Stimulated activated memory B cell treated with anti-CD40 and anti-IgM and Interleukin-4, amounts not matched to agents 10 μg/mL and 1 μg/mL and 100 μg/mL, for 72 hours (primary cell): ENCODE measurements at regions not wholly inside any gene's neighbourhood (a gene's known extent, or its start where the extent isn't known, plus 50 kb on each side); places are given as distances from the start of the nearest gene placed in this dataset.

Experiments used
- ATAC-seq: fragments of 150-1000 bp; cut with Tn5 transposase; 2 replicates; pipeline ENCODE4 v1.10.0; 2021
- H3K27ac Mint-ChIP-seq: one replicate; pipeline ENCODE4 v1.8.0; 2022; ENCODE audit warnings: mild to moderate bottlenecking, mixed read lengths
- H3K27me3 Mint-ChIP-seq: one replicate; pipeline ENCODE4 v1.8.0; 2022; ENCODE audit warnings: mixed read lengths
- H3K36me3 Mint-ChIP-seq: one replicate; pipeline ENCODE4 v1.8.0; 2022; ENCODE audit warnings: mixed read lengths
- H3K4me1 Mint-ChIP-seq: one replicate; pipeline ENCODE4 v1.8.0; 2022; ENCODE audit warnings: mixed read lengths
- H3K4me3 Mint-ChIP-seq: one replicate; pipeline ENCODE4 v1.8.0; 2022; ENCODE audit warnings: mild to moderate bottlenecking, moderate library complexity, mixed read lengths
- H3K9me3 Mint-ChIP-seq: one replicate; pipeline ENCODE4 v1.8.0; 2022; ENCODE audit warnings: mixed read lengths

- Mint-ChIP-seq H3K36me3 (peaks cover 30% of the 10 kb centered on the region), H3K4me1 (peaks cover 88% of the 10 kb centered on the region), H3K9me3 (no peaks in the 10 kb centered on the region), H3K27ac (no peak overlapping the region), H3K4me3 (no peak overlapping the region), H3K27me3 (no peaks in the 10 kb centered on the region)
- no peak for ATAC-seq
Observed at GRCh38 chr12:124496584-124496983, 70.8 kb downstream of the NCOR2 start.

GRCh38 chr12:124495194-124495983, 72.0 kb downstream of the NCOR2 start:
- peaks cover 30% of the 10 kb centered on the region for H3K36me3 Mint-ChIP-seq
- no peak for ATAC-seq
- peaks cover 92% of the 10 kb centered on the region for H3K4me1 Mint-ChIP-seq
- H3K4me3 Mint-ChIP-seq: no peak overlapping the region
- no peaks in the 10 kb centered on the region for H3K9me3 Mint-ChIP-seq
- H3K27me3 Mint-ChIP-seq: no peaks in the 10 kb centered on the region
- H3K27ac Mint-ChIP-seq: peak overlapping the region; percentile 86

- Mint-ChIP-seq H3K4me1 (peaks cover 90% of the 10 kb centered on the region), H3K4me3 (no peak overlapping the region), H3K27me3 (no peaks in the 10 kb centered on the region), H3K36me3 (peaks cover 28% of the 10 kb centered on the region), H3K27ac (peak overlapping the region; percentile 86), H3K9me3 (no peaks in the 10 kb centered on the region)
- no peak for ATAC-seq
Observed at GRCh38 chr12:124494751-124495129, 72.7 kb downstream of the NCOR2 start.

- ATAC-seq: peak; percentile 97
- Mint-ChIP-seq H3K9me3 (no peaks in the 10 kb centered on the region), H3K36me3 (peaks cover 22% of the 10 kb centered on the region), H3K4me3 (peak overlapping the region; percentile 57), H3K27me3 (no peaks in the 10 kb centered on the region), H3K4me1 (peaks cover 85% of the 10 kb centered on the region), H3K27ac (peak overlapping the region; percentile 86)
Observed at GRCh38 chr12:124493809-124494750, 73.3 kb downstream of the NCOR2 start.

- ATAC-seq: no peak
- Mint-ChIP-seq H3K9me3 (no peaks in the 10 kb centered on the region), H3K4me1 (peaks cover 85% of the 10 kb centered on the region), H3K4me3 (peak overlapping the region; percentile 46), H3K27ac (peak overlapping the region; percentile 86), H3K27me3 (no peaks in the 10 kb centered on the region), H3K36me3 (peaks cover 15% of the 10 kb centered on the region)
Observed at GRCh38 chr12:124492879-124493808, 74.3 kb downstream of the NCOR2 start.

- no peaks in the 10 kb centered on the region for H3K9me3 Mint-ChIP-seq
- no peak overlapping the region for H3K27ac Mint-ChIP-seq
- peaks cover 20% of the 10 kb centered on the region for H3K36me3 Mint-ChIP-seq
- no peaks in the 10 kb centered on the region for H3K27me3 Mint-ChIP-seq
- ATAC-seq: no peak
- no peak overlapping the region for H3K4me3 Mint-ChIP-seq
- H3K4me1 Mint-ChIP-seq: peaks cover 84% of the 10 kb centered on the region
Observed at GRCh38 chr12:124491856-124492420, 75.5 kb downstream of the NCOR2 start.

GRCh38 chr12:124491310-124491709, 76.1 kb downstream of the NCOR2 start:
- Mint-ChIP-seq H3K27ac (no peak overlapping the region), H3K4me1 (peaks cover 80% of the 10 kb centered on the region)

GRCh38 chr12:124490584-124491305, 76.7 kb downstream of the NCOR2 start:
- no peak for ATAC-seq
- Mint-ChIP-seq H3K27me3 (no peaks in the 10 kb centered on the region), H3K27ac (no peak overlapping the region), H3K4me1 (peaks cover 80% of the 10 kb centered on the region), H3K4me3 (no peak overlapping the region), H3K9me3 (no peaks in the 10 kb centered on the region), H3K36me3 (peaks cover 28% of the 10 kb centered on the region)

More at GRCh38 chr12:124491310-124491709, 76.1 kb downstream of the NCOR2 start:
- H3K27me3 Mint-ChIP-seq: no peaks in the 10 kb centered on the region
- no peak overlapping the region for H3K4me3 Mint-ChIP-seq
- H3K36me3 Mint-ChIP-seq: peaks cover 23% of the 10 kb centered on the region
- ATAC-seq: no peak
- H3K9me3 Mint-ChIP-seq: no peaks in the 10 kb centered on the region

- Mint-ChIP-seq H3K4me3 (no peak overlapping the region), H3K9me3 (no peaks in the 10 kb centered on the region), H3K36me3 (peaks cover 31% of the 10 kb centered on the region), H3K4me1 (peaks cover 76% of the 10 kb centered on the region), H3K27me3 (no peaks in the 10 kb centered on the region), H3K27ac (no peak overlapping the region)
- no peak for ATAC-seq
Observed at GRCh38 chr12:124489915-124490583, 77.4 kb downstream of the NCOR2 start.

GRCh38 chr12:124489220-124489619, 78.2 kb downstream of the NCOR2 start:
- Mint-ChIP-seq H3K27ac (no peak overlapping the region), H3K27me3 (no peaks in the 10 kb centered on the region), H3K4me1 (peaks cover 76% of the 10 kb centered on the region), H3K4me3 (no peak overlapping the region), H3K36me3 (peaks cover 39% of the 10 kb centered on the region), H3K9me3 (peaks cover 3% of the 10 kb centered on the region)
- no peak for ATAC-seq

- Mint-ChIP-seq H3K36me3 (peaks cover 46% of the 10 kb centered on the region), H3K4me1 (peaks cover 76% of the 10 kb centered on the region), H3K27me3 (no peaks in the 10 kb centered on the region), H3K9me3 (peaks cover 3% of the 10 kb centered on the region), H3K4me3 (no peak overlapping the region), H3K27ac (no peak overlapping the region)
- no peak for ATAC-seq
Observed at GRCh38 chr12:124488520-124488919, 78.9 kb downstream of the NCOR2 start.

GRCh38 chr12:124487834-124488165, 79.6 kb downstream of the NCOR2 start:
- no peak overlapping the region for H3K4me3 Mint-ChIP-seq
- peaks cover 49% of the 10 kb centered on the region for H3K36me3 Mint-ChIP-seq
- no peak for ATAC-seq
- H3K27ac Mint-ChIP-seq: peak overlapping the region; percentile 34
- no peaks in the 10 kb centered on the region for H3K27me3 Mint-ChIP-seq
- peaks cover 76% of the 10 kb centered on the region for H3K4me1 Mint-ChIP-seq
- H3K9me3 Mint-ChIP-seq: peaks cover 3% of the 10 kb centered on the region

- Mint-ChIP-seq H3K27ac (peak overlapping the region; percentile 34), H3K9me3 (peaks cover 3% of the 10 kb centered on the region), H3K27me3 (no peaks in the 10 kb centered on the region), H3K4me3 (no peak overlapping the region), H3K36me3 (peaks cover 50% of the 10 kb centered on the region), H3K4me1 (peaks cover 76% of the 10 kb centered on the region)
- ATAC-seq: no peak
Observed at GRCh38 chr12:124487066-124487833, 80.2 kb downstream of the NCOR2 start.
